Gastroesophageal sphincter (tissue), 4 donors: ENCODE measurements at regions not wholly inside any gene's neighbourhood (a gene's known extent, or its start where the extent isn't known, plus 50 kb on each side); places are given as distances from the start of the nearest gene placed in this dataset.

Experiments
- ATAC-seq: fragments of 150-250 bp; one replicate; pipeline ENCODE4 v1.9.1; 2016; ENCODE audit warnings: mild to moderate bottlenecking, moderate library complexity
- H3K27ac ChIP-seq, 4 donors: fragments of 200-600 bp; sonication (generic) in 3 of 4; 1 replicate in 3 of 4; 2 replicates in 1 of 4; pipeline ENCODE4 v1.5.1; 2016 to 2019
- H3K27me3 ChIP-seq: fragments of 200-600 bp; sonication (generic); one replicate; pipeline ENCODE4 v1.5.1; 2019
- H3K36me3 ChIP-seq, 2 donors: fragments of 200-600 bp; sonication (generic); one replicate each; pipeline ENCODE4 v1.5.1; 2019; ENCODE audit warnings: control low read depth in 1 of 2
- H3K4me1 ChIP-seq, 3 donors: fragments of 200-600 bp; sonication (generic); 1 replicate in 2 of 3; 2 replicates in 1 of 3; pipeline ENCODE4 v1.5.1; 2016 to 2019; ENCODE audit warnings: control low read depth in 2 of 3
- H3K4me3 ChIP-seq, 2 donors: fragments of 200-600 bp; sonication (generic); one replicate each; pipeline ENCODE4 v1.5.1; 2019; ENCODE audit warnings: mild to moderate bottlenecking in 1 of 2, moderate library complexity in 1 of 2
- H3K9me3 ChIP-seq, 3 donors: fragments of 200-600 bp; sonication (generic); one replicate each; pipeline ENCODE4 v1.5.1; 2017 to 2019; ENCODE audit warnings: control low read depth in 2 of 3
- EP300 ChIP-seq: sonication (generic); formaldehyde crosslinking; IDR thresholded peaks from one replicate; pipeline ENCODE4 v1.6.1; 2017; ENCODE audit warnings: antibody characterized with exemption, mild to moderate bottlenecking
- POLR2A ChIP-seq, 2 donors: fragments of 450-650 bp; IDR thresholded peaks; one replicate each; pipeline ENCODE4 v1.6.1; 2017; ENCODE audit warnings: antibody characterized with exemption in 2 of 2, mild to moderate bottlenecking in 2 of 2, moderate library complexity in 1 of 2
- POLR2AphosphoS5 ChIP-seq: sonication (generic); formaldehyde crosslinking; IDR thresholded peaks from one replicate; pipeline ENCODE4 v1.6.1; 2017; ENCODE audit warnings: antibody characterized with exemption
- WGBS, 2 donors: methylation state at CpG; one replicate each; pipeline ENCODE4 v1.1.5; 2018; ENCODE audit warnings: low coverage in 1 of 2; 5-methylcytosine and 5-hydroxymethylcytosine counted together
- TF ChIP-seq, protein P1 (sequence below), 4 experiments: fragments of 200-600 bp in 2 of 4; fragments of 450-650 bp in 2 of 4; sonication (generic) in 1 of 4; IDR thresholded peaks; one replicate each; pipeline ENCODE4 v1.5.1; 2017 to 2019; ENCODE audit warnings: antibody characterized with exemption in 4 of 4, mild to moderate bottlenecking in 2 of 4, moderate library complexity in 2 of 4

- WGBS, 2 donors: 72 to 98% methylated on average over 3 to 4 of the region's 4 CpGs
- ATAC-seq: no peak
- H3K4me3 ChIP-seq: no peak overlapping the region
- H3K36me3 ChIP-seq: no peaks in the 10 kb centered on the region
- H3K27ac ChIP-seq: no peak overlapping the region
- no peaks in the 10 kb centered on the region for H3K27me3 ChIP-seq
- H3K4me1 ChIP-seq: no peaks in the 10 kb centered on the region
- no peak for TF ChIP-seq EP300
- TF ChIP-seq, protein P1, sequence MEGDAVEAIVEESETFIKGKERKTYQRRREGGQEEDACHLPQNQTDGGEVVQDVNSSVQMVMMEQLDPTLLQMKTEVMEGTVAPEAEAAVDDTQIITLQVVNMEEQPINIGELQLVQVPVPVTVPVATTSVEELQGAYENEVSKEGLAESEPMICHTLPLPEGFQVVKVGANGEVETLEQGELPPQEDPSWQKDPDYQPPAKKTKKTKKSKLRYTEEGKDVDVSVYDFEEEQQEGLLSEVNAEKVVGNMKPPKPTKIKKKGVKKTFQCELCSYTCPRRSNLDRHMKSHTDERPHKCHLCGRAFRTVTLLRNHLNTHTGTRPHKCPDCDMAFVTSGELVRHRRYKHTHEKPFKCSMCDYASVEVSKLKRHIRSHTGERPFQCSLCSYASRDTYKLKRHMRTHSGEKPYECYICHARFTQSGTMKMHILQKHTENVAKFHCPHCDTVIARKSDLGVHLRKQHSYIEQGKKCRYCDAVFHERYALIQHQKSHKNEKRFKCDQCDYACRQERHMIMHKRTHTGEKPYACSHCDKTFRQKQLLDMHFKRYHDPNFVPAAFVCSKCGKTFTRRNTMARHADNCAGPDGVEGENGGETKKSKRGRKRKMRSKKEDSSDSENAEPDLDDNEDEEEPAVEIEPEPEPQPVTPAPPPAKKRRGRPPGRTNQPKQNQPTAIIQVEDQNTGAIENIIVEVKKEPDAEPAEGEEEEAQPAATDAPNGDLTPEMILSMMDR (IDR thresholded peaks at IDR 0.05): no peak
- TF ChIP-seq POLR2A (IDR thresholded peaks at IDR 0.05): no peak
- TF ChIP-seq POLR2AphosphoS5: no peak
- peaks cover 0 to 5% (median 0%) of the 10 kb centered on the region in 3 donors for H3K9me3 ChIP-seq
Measured at GRCh38 chr5:20254748-20255147, 266.7 kb upstream of the CDH18 start.

GRCh38 chr5:20248118-20248517 lies 260.1 kb upstream of the CDH18 start:
- Histone ChIP-seq H3K4me1 (no peaks in the 10 kb centered on the region), H3K27me3 (no peaks in the 10 kb centered on the region), H3K4me3 (no peak overlapping the region), H3K36me3 (no peaks in the 10 kb centered on the region), H3K27ac (no peak overlapping the region), H3K9me3 (no peaks in the 10 kb centered on the region)
- TF ChIP-seq, protein P1 (IDR thresholded peaks at IDR 0.05): no peak
- TF ChIP-seq POLR2AphosphoS5 (no peak), POLR2A (IDR thresholded peaks at IDR 0.05) (no peak), EP300 (no peak)
- WGBS, 2 donors: 0% methylated on average over 1 of the region's 1 CpG
- ATAC-seq: no peak

- Histone ChIP-seq H3K4me3 (no peak overlapping the region), H3K4me1 (no peaks in the 10 kb centered on the region), H3K9me3 (no peaks in the 10 kb centered on the region), H3K36me3 (no peaks in the 10 kb centered on the region), H3K27ac (no peak overlapping the region), H3K27me3 (no peaks in the 10 kb centered on the region)
- no peak for ATAC-seq
- 71 to 74% methylated on average over 2 of the region's 2 CpGs for WGBS, 2 donors
- no peak for TF ChIP-seq POLR2AphosphoS5
- TF ChIP-seq POLR2A (IDR thresholded peaks at IDR 0.05): no peak
- TF ChIP-seq, protein P1 (IDR thresholded peaks at IDR 0.05): no peak
- no peak for TF ChIP-seq EP300
Measured at GRCh38 chr5:20245432-20245974, 257.5 kb upstream of the CDH18 start.

DNA sequence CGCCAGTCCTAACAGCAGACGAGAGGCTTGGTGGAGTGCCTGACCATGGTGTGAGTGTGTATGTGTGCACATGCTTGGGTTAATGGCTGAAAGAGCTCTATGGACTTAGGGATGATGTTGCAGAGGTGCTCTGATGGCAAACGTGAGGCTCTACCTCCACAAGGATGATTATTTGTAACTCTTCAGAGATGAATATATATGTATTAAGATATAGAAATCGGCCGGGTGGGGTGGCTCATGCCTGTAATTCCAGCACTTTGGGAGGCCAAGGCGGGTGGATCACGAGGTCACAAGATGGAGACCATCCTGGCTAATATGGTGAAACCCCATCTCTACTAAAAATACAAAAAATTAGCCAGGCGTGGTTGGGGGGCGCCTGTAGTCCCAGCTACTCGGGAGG lies 253.4 kb upstream of the CDH18 start:
- TF ChIP-seq, protein P1 (IDR thresholded peaks at IDR 0.05): no peak
- no peak for TF ChIP-seq POLR2AphosphoS5
- TF ChIP-seq EP300: no peak
- TF ChIP-seq POLR2A (IDR thresholded peaks at IDR 0.05): no peak
- ATAC-seq: no peak
- Histone ChIP-seq H3K9me3 (no peaks in the 10 kb centered on the region), H3K4me3 (no peak overlapping the region), H3K27ac (no peak overlapping the region), H3K36me3 (no peaks in the 10 kb centered on the region), H3K27me3 (no peaks in the 10 kb centered on the region), H3K4me1 (no peaks in the 10 kb centered on the region)
- 82 to 84% methylated on average over 9 to 10 of the region's 10 CpGs for WGBS, 2 donors

DNA sequence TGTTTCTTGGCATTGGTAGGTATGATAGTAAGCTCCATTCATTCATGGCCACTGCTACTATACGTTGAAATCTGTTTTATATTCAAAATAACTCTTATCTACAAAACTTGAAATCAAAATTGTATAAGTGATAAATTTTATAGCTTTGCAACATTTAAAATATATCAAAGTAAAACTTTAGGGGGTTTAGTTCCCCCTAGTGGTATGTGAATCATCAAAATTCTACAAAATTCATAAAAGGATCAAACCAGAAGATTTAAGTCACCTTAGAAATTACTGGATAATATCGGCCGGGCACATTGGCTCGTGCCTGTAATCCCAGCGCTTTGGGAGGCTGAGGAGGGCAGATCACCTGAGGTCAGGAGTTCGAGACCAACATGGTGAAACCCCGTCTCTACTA lies 243.0 kb upstream of the CDH18 start:
- H3K27ac ChIP-seq: no peak overlapping the region
- WGBS, 2 donors: 79 to 91% methylated on average over 1 to 7 of the region's 7 CpGs
- H3K9me3 ChIP-seq: peaks cover 0 to 4% (median 0%) of the 10 kb centered on the region in 3 donors
- no peaks in the 10 kb centered on the region for H3K36me3 ChIP-seq
- H3K27me3 ChIP-seq: no peaks in the 10 kb centered on the region
- TF ChIP-seq POLR2A (IDR thresholded peaks at IDR 0.05) (no peak), EP300 (no peak), POLR2AphosphoS5 (no peak)
- TF ChIP-seq, protein P1 (IDR thresholded peaks at IDR 0.05): no peak
- no peak for ATAC-seq
- H3K4me1 ChIP-seq: no peaks in the 10 kb centered on the region
- no peak overlapping the region for H3K4me3 ChIP-seq
